HEK293T (cell line): ENCODE measurements at regions not wholly inside any gene's neighbourhood (a gene's known extent, or its start where the extent isn't known, plus 50 kb on each side); places are given as distances from the start of the nearest gene placed in this dataset.

Source experiments
- HDGF ChIP-seq: fragments of 450-650 bp; IDR thresholded peaks from 2 replicates; pipeline ENCODE4 v1.6.1; 2017; ENCODE audit warnings: antibody characterized with exemption, borderline replicate concordance
- TARDBP ChIP-seq: fragments of 450-650 bp; IDR thresholded peaks from 2 replicates; pipeline ENCODE4 v1.6.1; 2016

DNA sequence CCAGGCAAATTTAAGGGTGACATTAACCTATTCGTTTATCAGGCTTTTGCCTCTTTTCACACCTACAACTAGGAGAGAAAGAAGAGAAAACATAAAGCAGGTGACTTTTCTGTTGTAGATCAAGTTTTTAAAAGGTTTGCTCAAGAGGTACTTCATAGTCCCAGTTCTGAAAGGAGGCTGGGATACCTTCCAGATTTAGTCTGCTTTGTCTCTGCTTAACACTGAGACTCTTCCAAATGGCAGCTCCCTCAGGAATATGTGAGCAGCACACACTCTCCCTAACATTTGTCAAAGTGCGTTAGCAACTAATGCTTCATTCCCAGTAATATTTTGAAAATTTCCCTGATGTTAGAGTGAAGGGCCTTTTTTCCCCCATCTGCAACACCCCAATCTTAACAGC lies 133.7 kb upstream of the RASSF8 start:
- no peak for TF ChIP-seq HDGF
- no peak for TF ChIP-seq TARDBP
